ENCODE measurements at regions not wholly inside any gene's neighbourhood (a gene's known extent, or its start where the extent isn't known, plus 50 kb on each side); places are given as distances from the start of the nearest gene placed in this dataset.
"Not testable (repeated sequence)": the region's sequence is repeated elsewhere in the genome, so short reads cannot be mapped to it uniquely, and the experiment has no call there.

- no peak for DNase-seq
Observed at GRCh38 chr2:63740943-63741342, 100.8 kb upstream of the UGP2 start.

- DNase-seq = no peak
Observed at GRCh38 chr2:63741884-63742579, 99.7 kb upstream of the UGP2 start.

- no peak for DNase-seq
Observed at GRCh38 chr2:63742580-63742976, 99.1 kb upstream of the UGP2 start.

GRCh38 chr2:63743170-63743981 lies 98.3 kb upstream of the UGP2 start:
- no peak for DNase-seq

- DNase-seq = no peak
Observed at GRCh38 chr2:63743982-63744966, 97.4 kb upstream of the UGP2 start.

- not testable (repeated sequence) for DNase-seq
Observed at GRCh38 chr2:63746548-63746947, 95.1 kb upstream of the UGP2 start.

GRCh38 chr2:63751901-63752300 lies 89.8 kb upstream of the UGP2 start:
- DNase-seq = no peak

GRCh38 chr2:63755216-63755615 lies 86.5 kb upstream of the UGP2 start:
- no peak for DNase-seq

- DNase-seq = no peak
Observed at GRCh38 chr2:63755965-63756364, 85.7 kb upstream of the UGP2 start.

- no peak for DNase-seq
Observed at GRCh38 chr2:63763391-63763941, 78.2 kb upstream of the UGP2 start.

GRCh38 chr2:63764630-63765029 lies 77.1 kb upstream of the UGP2 start:
- no peak for DNase-seq

- no peak for DNase-seq
Observed at GRCh38 chr2:63765117-63765516, 76.6 kb upstream of the UGP2 start.

- DNase-seq = no peak
Observed at GRCh38 chr2:63767307-63767706, 74.4 kb upstream of the UGP2 start.

GRCh38 chr2:63768051-63768450 lies 73.6 kb upstream of the UGP2 start:
- DNase-seq = no peak

GRCh38 chr2:63769915-63770314 lies 71.8 kb upstream of the UGP2 start:
- DNase-seq = no peak

GRCh38 chr2:63772061-63772460 lies 69.6 kb upstream of the UGP2 start:
- DNase-seq = no peak

GRCh38 chr2:63775191-63775590 lies 66.5 kb upstream of the UGP2 start:
- no peak for DNase-seq

GRCh38 chr2:63776382-63776781 lies 65.3 kb upstream of the UGP2 start:
- no peak for DNase-seq

GRCh38 chr2:63777816-63778215 lies 63.9 kb upstream of the UGP2 start:
- DNase-seq = no peak

GRCh38 chr2:63778391-63778790 lies 63.3 kb upstream of the UGP2 start:
- no peak for DNase-seq

GRCh38 chr2:63780518-63781155 lies 61.1 kb upstream of the UGP2 start:
- DNase-seq = no peak

- DNase-seq = no peak
Observed at GRCh38 chr2:63784461-63784860, 57.2 kb upstream of the UGP2 start.

Measured in activated CD4-positive, alpha-beta T cell treated with anti-CD3 and anti-CD28 coated beads, Interleukin-2, amount 50 U/mL, for 4 hours (primary cell).